K562 (cell line): ENCODE measurements at regions not wholly inside any gene's neighbourhood (a gene's known extent, or its start where the extent isn't known, plus 50 kb on each side); places are given as distances from the start of the nearest gene placed in this dataset.

Experiments
- ATAC-seq: fragments of 200-7000 bp; cut with Tn5 transposase; 3 replicates; pipeline ENCODE4 v1.9.1; 2020; ENCODE audit warnings: moderate library complexity
- BruUV-seq: library from RNA; stranded (reverse); fragments of 400-500 nt; replicated peaks from 2 replicates; lab custom pipeline; 2021; lab: Mats Ljungman, UMichigan
- CTCF ChIA-PET: fragments of 300-600 bp; formaldehyde crosslinking; extraction: SDS; loops from one replicate; lab custom pipeline; 2021; ENCODE audit warnings: low intra/inter-chr PET ratio; lab: Yijun Ruan, JAX
- POLR2A ChIA-PET: fragments of 300-600, 350-650 bp; sonication (Branson Sonifier 250); formaldehyde crosslinking; extraction: SDS; loops from one replicate; lab custom pipeline; 2021; ENCODE audit warnings: antibody characterized with exemption, inconsistent platforms; lab: Yijun Ruan, JAX
- DNase-seq, 4 experiments: peaks; one replicate each; pipeline versions ENCODE4 v3.0.0 to v3.0.0-alpha.2; 2011 to 2018; ENCODE audit warnings: low spot score in 3 of 4, mixed read lengths in 3 of 4; ENCODE audit errors: extremely low read depth in 1 of 4
- FAIRE-seq: peaks from 2 replicates; lab custom pipeline; 2011; peaks lifted over from hg19 to GRCh38; lab: Jason Lieb, UNC
- H2AFZ ChIP-seq: 2 replicates; pipeline ENCODE4 v1.6.0; 2011; ENCODE audit warnings: low read depth, low read length, control low read depth, inconsistent platforms
- H3K27ac ChIP-seq: fragments of 200-600 bp; 3 replicates; pipeline ENCODE4 v1.8.0; 2011; ENCODE audit warnings: low read depth, mild to moderate bottlenecking, control low read depth, inconsistent platforms, low read length, moderate library complexity, mixed read lengths; ENCODE audit errors: extremely low read depth
- H3K27me3 ChIP-seq, 2 experiments: fragments of 300-600 bp in 1 of 2; 2 replicates in 1 of 2; 3 replicates in 1 of 2; pipeline versions ENCODE4 v1.6.0 to v1.8.0; 2011; ENCODE audit warnings: inconsistent platforms in 2 of 2, low read length in 2 of 2, mild to moderate bottlenecking in 1 of 2, mixed read lengths in 1 of 2, moderate library complexity in 1 of 2; ENCODE audit not compliant: control insufficient read depth in 2 of 2, insufficient read depth in 2 of 2
- H3K36me3 ChIP-seq: fragments of 300-600 bp; 3 replicates; pipeline ENCODE4 v1.8.0; 2011; ENCODE audit warnings: mild to moderate bottlenecking, low read length, inconsistent platforms; ENCODE audit not compliant: control insufficient read depth, insufficient read depth
- H3K4me1 ChIP-seq, 2 experiments: fragments of 200-600 bp in 1 of 2; replicated peaks in 1 of 2; 2 replicates in 1 of 2; 3 replicates in 1 of 2; pipeline versions ENCODE4 v1.5.1 to v1.8.0; 2011; ENCODE audit warnings: inconsistent platforms in 2 of 2, low read length in 2 of 2, mild to moderate bottlenecking in 1 of 2, mixed read lengths in 1 of 2, moderate library complexity in 1 of 2; ENCODE audit not compliant: control insufficient read depth in 2 of 2, insufficient read depth in 2 of 2
- H3K4me2 ChIP-seq: 2 replicates; pipeline ENCODE4 v1.6.1; 2011; ENCODE audit warnings: low read length, control low read depth, inconsistent platforms, mixed read lengths; ENCODE audit not compliant: insufficient read depth
- H3K4me3 ChIP-seq: fragments of 200-600 bp; sonication (generic), shearing (Covaris generic); 2 replicates; pipeline ENCODE4 v1.5.1; 2016; ENCODE audit warnings: control low read depth, inconsistent platforms
- H3K79me2 ChIP-seq: fragments of 200-600 bp; 3 replicates; pipeline ENCODE4 v1.8.0; 2011; ENCODE audit warnings: low read length, inconsistent platforms; ENCODE audit not compliant: control insufficient read depth, insufficient read depth
- H3K9ac ChIP-seq, 2 experiments: 2 replicates each; pipeline versions ENCODE4 v1.6.0 to v1.6.1; 2011; ENCODE audit warnings: low read depth in 2 of 2, low read length in 2 of 2, control low read depth in 1 of 2, inconsistent platforms in 1 of 2, mild to moderate bottlenecking in 1 of 2, mixed read lengths in 1 of 2; ENCODE audit not compliant: insufficient read depth in 1 of 2
- H3K9me1 ChIP-seq: one replicate; pipeline ENCODE4 v1.6.0; 2011; ENCODE audit warnings: inconsistent platforms, mild to moderate bottlenecking, low read length, moderate library complexity; ENCODE audit not compliant: control insufficient read depth, insufficient read depth
- H3K9me3 ChIP-seq: replicated peaks from 2 replicates; pipeline ENCODE4 v1.5.1; 2011; ENCODE audit warnings: low read depth, low read length, inconsistent platforms; ENCODE audit not compliant: control insufficient read depth, insufficient read depth
- H4K20me1 ChIP-seq: replicated peaks from 2 replicates; pipeline ENCODE4 v1.6.1; 2011; ENCODE audit warnings: low read length, inconsistent platforms, mixed read lengths; ENCODE audit not compliant: control insufficient read depth, insufficient read depth
- GABPB1 ChIP-seq: sonication (generic); formaldehyde crosslinking; IDR thresholded peaks from 2 replicates; pipeline ENCODE4 v1.8.0; 2022; ENCODE audit warnings: mild to moderate bottlenecking, missing genetic modification reagents
- HNRNPUL1 ChIP-seq: fragments of 200-400 bp; formaldehyde crosslinking; IDR thresholded peaks from 2 replicates; pipeline ENCODE4 v1.6.1; 2017; ENCODE audit warnings: low read length
- MBD1 ChIP-seq: fragments of 250-450 bp; sonication (Bioruptor Pico); IDR thresholded peaks from 2 replicates; pipeline ENCODE4 v1.8.0; 2022; ENCODE audit warnings: inconsistent platforms
- PRMT5 ChIP-seq: sonication (generic); formaldehyde crosslinking; IDR thresholded peaks from 2 replicates; pipeline ENCODE4 v1.5.0; 2020; ENCODE audit warnings: missing genetic modification reagents
- XRCC3 ChIP-seq: fragments of 450-650 bp; IDR thresholded peaks from 2 replicates; pipeline ENCODE4 v1.6.1; 2017; ENCODE audit warnings: mild to moderate bottlenecking, moderate library complexity
- ZBTB40 ChIP-seq, 2 experiments: fragments of 450-650 bp in 1 of 2; sonication (generic) in 1 of 2; formaldehyde crosslinking in 1 of 2; IDR thresholded peaks; 2 replicates each; pipeline versions ENCODE4 v1.7.1 to v1.9.0; 2016 to 2022; ENCODE audit warnings: inconsistent platforms in 1 of 2, mild to moderate bottlenecking in 1 of 2, missing genetic modification reagents in 1 of 2
- ZEB2 ChIP-seq: fragments of 450-650 bp; IDR thresholded peaks from 2 replicates; pipeline ENCODE4 v1.6.1; 2016
- ZNF143 ChIP-seq: sonication (generic); formaldehyde crosslinking; IDR thresholded peaks from 2 replicates; pipeline ENCODE4 v1.9.0; 2022; ENCODE audit warnings: mild to moderate bottlenecking, missing genetic modification reagents
- ZNF41 ChIP-seq: fragments of 250-450 bp; sonication (Bioruptor Pico); conservative IDR thresholded peaks from 2 replicates; pipeline ENCODE4 v1.4.0; 2020; ENCODE audit warnings: mild to moderate bottlenecking
- WGBS: fragments of 100-300 bp; shearing (Covaris generic); methylation state at CpG from one replicate; pipeline ENCODE4 v1.1.6; 2016; ENCODE audit warnings: low coverage, mixed read lengths; ENCODE audit not compliant: insufficient coverage; ENCODE audit errors: missing lambda C conversion rate; 5-methylcytosine and 5-hydroxymethylcytosine counted together
- in situ Hi-C: fragments of 300-500 bp; cut with MboI; formaldehyde crosslinking; loops from 4 replicates; pipeline ENCODE4 v1.15.0; 2018; ENCODE audit warnings: inconsistent platforms, mixed read lengths
- intact Hi-C: fragments of 100-400 bp; cut with micrococcal nuclease; formaldehyde crosslinking; loops from 2 replicates; pipeline ENCODE4 v1.14.2; 2022
- TF ChIP-seq, protein P1 (sequence below): fragments of 200-800 bp; sonication (Bioruptor generic); IDR thresholded peaks from 2 replicates; pipeline ENCODE4 v1.6.1; 2017; ENCODE audit warnings: missing genetic modification characterization, missing compliant biosample characterization

- Histone ChIP-seq H3K79me2 (no peaks in the 10 kb centered on the region), H4K20me1 (no peaks in the 10 kb centered on the region), H3K27me3 (no peaks in the 10 kb centered on the region), H3K9ac (no peak overlapping the region), H3K27ac (no peak overlapping the region), H3K9me1 (no peaks in the 10 kb centered on the region), H3K4me2 (no peak overlapping the region), H2AFZ (no peak overlapping the region), H3K9me3 (no peaks in the 10 kb centered on the region), H3K4me3 (no peak overlapping the region), H3K36me3 (no peaks in the 10 kb centered on the region), H3K4me1 (no peaks in the 10 kb centered on the region)
- in situ Hi-C loops (no loop called here), intact Hi-C loops (no loop called here)
- no TSS peak for BruUV-seq
- 1% methylated on average over 5 of the region's 5 CpGs for WGBS
- FAIRE-seq (no peak), DNase-seq (no peak), ATAC-seq (no peak)
- ChIA-PET CTCF (no interaction called here), POLR2A (no interaction called here)
- TF ChIP-seq MBD1 = no peak
- TF ChIP-seq ZNF41 (CRISPR knock-in tag) = no peak
- no peak for TF ChIP-seq GABPB1 (CRISPR knock-in tag)
- TF ChIP-seq ZBTB40 (IDR thresholded peaks at IDR 0.05) = no peak
- TF ChIP-seq ZBTB40 (CRISPR knock-in tag; IDR thresholded peaks at IDR 0.05) = no peak
- TF ChIP-seq HNRNPUL1 = no peak
- no peak for TF ChIP-seq ZNF143 (CRISPR knock-in tag)
- no peak for TF ChIP-seq XRCC3
- TF ChIP-seq PRMT5 = no peak
- TF ChIP-seq, protein P1, sequence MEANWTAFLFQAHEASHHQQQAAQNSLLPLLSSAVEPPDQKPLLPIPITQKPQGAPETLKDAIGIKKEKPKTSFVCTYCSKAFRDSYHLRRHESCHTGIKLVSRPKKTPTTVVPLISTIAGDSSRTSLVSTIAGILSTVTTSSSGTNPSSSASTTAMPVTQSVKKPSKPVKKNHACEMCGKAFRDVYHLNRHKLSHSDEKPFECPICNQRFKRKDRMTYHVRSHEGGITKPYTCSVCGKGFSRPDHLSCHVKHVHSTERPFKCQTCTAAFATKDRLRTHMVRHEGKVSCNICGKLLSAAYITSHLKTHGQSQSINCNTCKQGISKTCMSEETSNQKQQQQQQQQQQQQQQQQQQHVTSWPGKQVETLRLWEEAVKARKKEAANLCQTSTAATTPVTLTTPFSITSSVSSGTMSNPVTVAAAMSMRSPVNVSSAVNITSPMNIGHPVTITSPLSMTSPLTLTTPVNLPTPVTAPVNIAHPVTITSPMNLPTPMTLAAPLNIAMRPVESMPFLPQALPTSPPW (CRISPR knock-in tag) = no peak
- no peak for TF ChIP-seq ZEB2
These were observed 435.5 kb upstream of the NRSN1 start for GRCh38 chr6:23690453-23691049.
